ENCODE measurements at regions not wholly inside any gene's neighbourhood (a gene's known extent, or its start where the extent isn't known, plus 50 kb on each side); places are given as distances from the start of the nearest gene placed in this dataset.

- H3K4me3 ChIP-seq (ENCODE audit: low read depth, low read length) = no peak overlapping the region
- no peak for DNase-seq (ENCODE audit: low read depth)
- TF ChIP-seq CTCF (conservative IDR thresholded peaks at IDR 0.05; ENCODE audit: low read depth, low read length) = no peak
These were observed 278.3 kb downstream of the ALG10 start for GRCh38 chr12:34300376-34301250.

DNA sequence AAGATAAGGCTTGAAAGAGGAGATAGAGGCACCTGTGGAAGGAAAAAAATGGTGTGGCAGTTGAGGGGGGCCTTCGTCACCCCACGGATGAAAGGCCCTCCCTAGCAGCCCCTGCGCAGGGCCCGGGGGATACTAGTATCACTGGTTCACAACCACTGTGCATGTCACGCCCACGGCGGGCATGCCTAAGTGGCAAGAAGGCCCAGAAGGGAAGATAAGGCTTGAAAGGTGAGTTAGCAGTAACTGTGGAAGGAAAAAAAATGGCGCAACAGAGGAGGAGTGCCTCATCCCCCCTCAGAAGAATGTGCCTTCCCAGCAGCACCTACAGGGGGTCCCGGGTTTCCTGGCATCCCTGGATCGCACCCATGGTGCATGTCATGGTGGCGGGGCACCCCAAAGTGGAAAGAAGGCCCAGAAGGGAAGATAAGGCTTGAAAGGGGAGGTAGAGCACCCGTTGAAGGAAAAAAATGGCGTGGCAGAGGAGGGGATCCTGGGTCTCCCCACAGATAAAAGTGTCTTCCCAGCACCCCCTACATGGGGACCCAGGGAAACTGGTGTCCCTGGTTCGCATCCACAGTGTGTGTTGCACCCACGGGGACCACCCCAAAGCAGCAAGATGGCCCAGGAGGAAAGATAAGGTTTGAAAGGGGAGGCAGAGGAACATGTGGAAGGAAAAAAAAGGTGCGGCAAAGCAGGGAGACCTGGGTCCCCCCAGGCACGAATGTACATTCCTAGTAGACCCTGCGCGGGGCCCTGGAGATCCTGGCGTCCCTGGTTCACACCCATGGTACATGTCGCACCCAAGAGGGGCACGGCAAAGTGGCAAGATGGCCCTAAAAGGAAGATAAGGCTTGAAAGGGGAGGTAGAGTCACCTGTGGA lies 279.2 kb downstream of the ALG10 start:
- no peak for DNase-seq (ENCODE audit: low read depth)
- no peak overlapping the region for H3K4me3 ChIP-seq (ENCODE audit: low read depth, low read length)
- no peak for TF ChIP-seq CTCF (conservative IDR thresholded peaks at IDR 0.05; ENCODE audit: low read depth, low read length)

GRCh38 chr12:34302131-34302885 lies 280.0 kb downstream of the ALG10 start:
- no peak overlapping the region for H3K4me3 ChIP-seq (ENCODE audit: low read depth, low read length)
- no peak for TF ChIP-seq CTCF (conservative IDR thresholded peaks at IDR 0.05; ENCODE audit: low read depth, low read length)
- DNase-seq (ENCODE audit: low read depth) = no peak

- DNase-seq (ENCODE audit: low read depth) = no peak
These were observed 281.0 kb downstream of the ALG10 start for GRCh38 chr12:34303091-34303870.

DNA sequence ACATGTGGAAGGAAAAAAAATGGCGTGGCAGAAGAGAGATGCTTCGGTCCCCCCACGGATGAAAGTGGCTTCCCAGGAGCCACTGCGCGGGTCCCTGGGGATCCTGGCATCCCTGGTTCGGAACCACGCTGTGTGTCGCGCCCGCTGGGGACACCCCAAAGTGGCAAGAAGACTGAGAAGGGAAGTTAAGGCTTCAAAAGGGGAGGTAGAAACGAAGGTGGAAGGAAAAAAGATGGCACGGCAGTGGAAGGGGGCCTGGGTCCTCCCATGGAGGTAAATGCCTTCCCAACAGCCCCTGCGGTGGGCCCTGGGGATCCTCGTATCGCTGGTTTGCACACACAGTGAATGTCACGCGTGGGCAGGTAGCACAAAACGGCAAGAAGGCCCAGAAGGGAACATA lies 281.7 kb downstream of the ALG10 start:
- no peak for TF ChIP-seq CTCF (conservative IDR thresholded peaks at IDR 0.05; ENCODE audit: low read depth, low read length)
- H3K4me3 ChIP-seq (ENCODE audit: low read depth, low read length) = no peak overlapping the region
- DNase-seq (ENCODE audit: low read depth) = no peak

More at GRCh38 chr12:34303091-34303870, 281.0 kb downstream of the ALG10 start:
- no peak overlapping the region for H3K4me3 ChIP-seq (ENCODE audit: low read depth, low read length)
- TF ChIP-seq CTCF (conservative IDR thresholded peaks at IDR 0.05; ENCODE audit: low read depth, low read length) = no peak

DNA sequence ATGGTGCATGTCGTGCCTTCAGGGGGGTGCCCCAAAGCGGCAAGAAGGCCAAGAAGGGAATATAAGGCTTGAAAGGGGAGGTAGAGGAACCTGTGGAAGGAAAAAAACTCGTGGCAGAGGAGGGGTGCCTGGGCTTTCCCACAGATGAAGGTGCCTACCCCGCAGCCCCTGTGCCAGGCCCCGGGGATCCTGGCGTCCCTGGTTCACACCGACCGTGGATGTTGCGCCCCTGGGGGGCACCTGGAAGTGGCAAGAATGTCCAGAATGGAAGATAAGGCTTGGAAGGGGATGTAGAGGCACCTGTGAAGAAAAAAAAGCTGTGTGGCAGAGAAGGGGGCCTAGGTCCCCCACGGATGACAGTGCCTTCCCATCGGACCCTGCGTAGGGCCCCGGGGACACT lies 282.2 kb downstream of the ALG10 start:
- DNase-seq (ENCODE audit: low read depth) = no peak
- no peak overlapping the region for H3K4me3 ChIP-seq (ENCODE audit: low read depth, low read length)
- TF ChIP-seq CTCF (conservative IDR thresholded peaks at IDR 0.05; ENCODE audit: low read depth, low read length) = no peak
